ENCODE measurements at regions not wholly inside any gene's neighbourhood (a gene's known extent, or its start where the extent isn't known, plus 50 kb on each side); places are given as distances from the start of the nearest gene placed in this dataset.
A peak's percentile ranks its signal among the peaks of the same experiment; 100 is the strongest.

GRCh38 chr4:42293967-42294813 is 103.1 kb upstream of the SHISA3 start (continued):
- no peak for TF ChIP-seq PRDM15 (CRISPR knock-in tag; IDR thresholded peaks at IDR 0.05)
- TF ChIP-seq TCF7 (CRISPR knock-in tag; IDR thresholded peaks at IDR 0.05; ENCODE audit: low read depth), result no peak
- TF ChIP-seq ESRRA (CRISPR knock-in tag; IDR thresholded peaks at IDR 0.05; ENCODE audit: borderline replicate concordance), result no peak
- TF ChIP-seq ZNF281 (CRISPR knock-in tag; IDR thresholded peaks at IDR 0.05), result peak; percentile 56; the same call in 1 of the 2 replicates
- peak; percentile 97 for TF ChIP-seq ZNF423 (CRISPR knock-in tag; IDR thresholded peaks at IDR 0.05)
- no peak for TF ChIP-seq ATF1 (CRISPR knock-in tag; IDR thresholded peaks at IDR 0.05)
- TF ChIP-seq ZMAT4 (CRISPR knock-in tag; IDR thresholded peaks at IDR 0.05), result no peak
- no peak for TF ChIP-seq MYBL2 (CRISPR knock-in tag; IDR thresholded peaks at IDR 0.05)
- no peak for TF ChIP-seq SOX15 (CRISPR knock-in tag; IDR thresholded peaks at IDR 0.05)
- no peak for TF ChIP-seq FOXK1 (CRISPR knock-in tag; IDR thresholded peaks at IDR 0.05)
- 0 out of 2 replicates have a peak, but pooled peaks have one; percentile 65 for TF ChIP-seq ERG (CRISPR knock-in tag; IDR thresholded peaks at IDR 0.05)
- TF ChIP-seq NR1H2 (CRISPR knock-in tag; IDR thresholded peaks at IDR 0.05), result no peak
- 0 out of 2 replicates have a peak, but pooled peaks have one; percentile 60 for TF ChIP-seq ZNF532 (CRISPR knock-in tag; IDR thresholded peaks at IDR 0.05; ENCODE audit: borderline replicate concordance)
- 0 out of 2 replicates have a peak, but pooled peaks have one; percentile 32 for TF ChIP-seq ZSCAN18 (CRISPR knock-in tag; IDR thresholded peaks at IDR 0.05)
- no peak for TF ChIP-seq HMGA2 (CRISPR knock-in tag; IDR thresholded peaks at IDR 0.05)

Measured in WTC11 (cell line).